Activated naive CD8-positive, alpha-beta T cell treated with anti-CD3 and anti-CD28 coated beads, Interleukin-2, amount 10 ng/mL, durations not matched to agents 7 days and 5 days (primary cell): ENCODE measurements at regions not wholly inside any gene's neighbourhood (a gene's known extent, or its start where the extent isn't known, plus 50 kb on each side); places are given as distances from the start of the nearest gene placed in this dataset.

ENCODE experiments used
- ATAC-seq: fragments of 150-1000 bp; cut with Tn5 transposase; one replicate; pipeline ENCODE4 v1.10.0; 2021; ENCODE audit warnings: low read depth, moderate library complexity
- POLR2A ChIA-PET: fragments of 350-600 bp; sonication (Branson Sonifier 250); formaldehyde crosslinking; loops from one replicate; lab custom pipeline; 2021; ENCODE audit warnings: antibody characterized with exemption; lab: Charles Lee
- DNase-seq: peaks from one replicate; pipeline ENCODE4 v3.0.0; 2021
- H3K27ac Mint-ChIP-seq: one replicate; pipeline ENCODE4 v1.8.0; 2022; ENCODE audit warnings: mild to moderate bottlenecking, mixed read lengths
- H3K27me3 Mint-ChIP-seq: one replicate; pipeline ENCODE4 v1.8.0; 2022; ENCODE audit warnings: mild to moderate bottlenecking, moderate library complexity, mixed read lengths
- H3K36me3 Mint-ChIP-seq: one replicate; pipeline ENCODE4 v1.8.0; 2021; ENCODE audit warnings: mild to moderate bottlenecking, mixed read lengths
- H3K4me1 Mint-ChIP-seq: one replicate; pipeline ENCODE4 v1.8.0; 2021; ENCODE audit warnings: mixed read lengths
- H3K4me3 Mint-ChIP-seq: one replicate; pipeline ENCODE4 v1.8.0; 2022; ENCODE audit warnings: mild to moderate bottlenecking, moderate library complexity, mixed read lengths
- H3K9me3 Mint-ChIP-seq: one replicate; pipeline ENCODE4 v1.8.0; 2021; ENCODE audit warnings: mixed read lengths

DNA sequence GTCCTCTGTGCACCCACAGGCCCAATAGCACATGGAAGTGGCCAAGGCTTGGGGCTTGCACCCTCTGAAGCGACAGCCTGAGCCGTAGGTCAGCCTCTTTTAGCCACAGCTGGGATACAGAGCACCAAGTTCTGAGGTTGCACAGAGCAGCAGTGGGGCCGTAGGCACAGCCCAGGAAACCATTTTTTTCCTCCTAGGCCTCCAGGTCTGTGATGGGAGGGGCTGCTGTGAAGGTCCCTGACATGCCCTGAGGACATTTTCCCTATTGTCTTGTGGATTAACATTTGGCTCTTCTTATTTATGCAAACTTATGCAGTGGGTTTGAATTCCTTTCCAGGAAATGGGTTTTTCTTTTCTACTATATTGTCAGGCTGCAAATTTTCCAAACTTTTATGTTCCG is 878.7 kb upstream of the MAN1A1 start:
- DNase-seq, result no peak
- no peak overlapping the region for H3K4me3 Mint-ChIP-seq
- no peak overlapping the region for H3K27ac Mint-ChIP-seq
- POLR2A ChIA-PET, result no interaction called here
- no peak for ATAC-seq
- no peaks in the 10 kb centered on the region for H3K27me3 Mint-ChIP-seq
- H3K9me3 Mint-ChIP-seq, result no peaks in the 10 kb centered on the region
- H3K4me1 Mint-ChIP-seq, result no peaks in the 10 kb centered on the region
- H3K36me3 Mint-ChIP-seq, result no peaks in the 10 kb centered on the region

DNA sequence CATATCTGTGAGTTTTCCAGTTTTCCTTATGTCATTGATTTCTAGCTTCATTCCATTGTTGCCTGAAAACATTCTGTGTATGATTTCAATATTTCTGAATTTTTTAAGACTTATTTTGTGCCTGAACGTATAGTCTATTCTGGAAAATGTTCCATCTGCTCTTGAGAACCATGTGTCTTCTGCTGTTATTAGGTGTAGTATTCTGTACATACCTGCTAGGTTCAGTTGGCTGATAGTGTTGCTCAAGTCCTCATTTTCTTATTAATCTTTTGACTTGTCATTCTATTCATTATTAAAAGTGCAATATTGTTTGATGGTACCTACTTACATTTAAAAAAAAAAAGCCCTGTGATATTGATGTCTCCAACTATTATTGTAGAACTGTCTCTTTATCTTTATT is 869.8 kb upstream of the MAN1A1 start:
- Mint-ChIP-seq H3K27ac (no peak overlapping the region), H3K4me1 (no peaks in the 10 kb centered on the region), H3K4me3 (no peak overlapping the region), H3K36me3 (no peaks in the 10 kb centered on the region), H3K9me3 (no peaks in the 10 kb centered on the region), H3K27me3 (no peaks in the 10 kb centered on the region)
- POLR2A ChIA-PET, result no interaction called here
- ATAC-seq (no peak), DNase-seq (no peak)

DNA sequence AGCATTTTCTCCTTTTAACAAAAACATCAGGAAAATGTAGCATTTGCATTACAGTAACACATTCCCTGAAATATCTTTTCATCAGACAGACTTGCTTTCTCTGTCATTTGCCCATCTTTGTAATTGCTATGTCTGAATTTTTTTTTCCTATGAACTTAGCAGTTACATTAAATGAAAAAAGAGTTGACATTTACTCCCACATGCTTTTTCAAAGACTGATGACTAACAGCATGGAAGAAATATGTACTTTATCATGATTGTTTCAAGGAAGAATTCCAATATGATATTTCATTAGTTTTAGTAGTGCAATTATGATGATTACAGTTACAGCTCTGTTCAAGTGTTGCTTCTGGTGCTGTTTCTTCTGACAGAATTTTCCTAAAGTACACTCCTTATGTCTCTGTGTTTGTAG is 864.5 kb upstream of the MAN1A1 start:
- Mint-ChIP-seq H3K4me3 (no peak overlapping the region), H3K36me3 (no peaks in the 10 kb centered on the region), H3K9me3 (no peaks in the 10 kb centered on the region), H3K27ac (no peak overlapping the region), H3K4me1 (no peaks in the 10 kb centered on the region), H3K27me3 (no peaks in the 10 kb centered on the region)
- no peak for DNase-seq
- POLR2A ChIA-PET, result no interaction called here
- no peak for ATAC-seq

DNA sequence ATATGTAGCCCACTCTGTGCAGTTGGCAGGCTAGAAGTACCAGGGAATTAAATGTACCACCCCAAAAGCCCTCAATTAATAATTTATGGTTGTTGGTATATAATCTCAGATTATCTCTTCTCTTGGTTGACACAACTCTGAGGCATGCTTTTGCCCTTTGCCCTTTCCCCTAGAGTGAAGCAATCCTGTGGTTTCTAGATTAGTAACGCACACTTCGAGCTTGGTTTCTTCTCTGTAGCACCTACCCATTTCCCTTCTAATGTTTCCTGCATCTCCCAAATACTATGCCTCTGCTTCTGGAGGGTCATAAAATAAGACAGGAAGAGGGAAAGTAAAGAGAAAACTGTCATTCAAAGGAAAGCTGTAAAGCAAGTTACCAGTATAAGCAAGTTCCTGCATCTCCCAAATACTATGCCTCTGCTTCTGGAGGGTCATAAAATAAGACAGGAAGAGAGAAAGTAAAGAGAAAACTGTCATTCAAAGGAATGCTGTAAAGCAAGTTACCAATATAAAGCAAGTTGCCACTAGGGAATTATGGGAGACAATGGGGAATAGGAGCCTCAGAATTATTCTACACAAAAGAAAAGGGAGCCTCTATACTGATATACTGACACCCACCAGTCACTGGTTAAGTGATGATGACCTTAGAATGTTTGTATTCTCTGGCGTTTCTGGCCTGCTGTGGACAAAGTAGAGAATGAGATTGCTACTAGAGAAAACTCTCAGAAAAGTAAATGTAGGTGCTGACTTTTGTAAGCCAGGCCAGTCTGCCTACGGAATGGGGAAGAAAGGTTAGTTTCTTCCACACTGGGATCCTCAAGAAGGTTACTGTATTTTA is 862.6 kb upstream of the MAN1A1 start:
- no peak for DNase-seq
- POLR2A ChIA-PET, result no interaction called here
- no peaks in the 10 kb centered on the region for H3K9me3 Mint-ChIP-seq
- no peaks in the 10 kb centered on the region for H3K4me1 Mint-ChIP-seq
- H3K4me3 Mint-ChIP-seq, result no peak overlapping the region
- H3K27me3 Mint-ChIP-seq, result no peaks in the 10 kb centered on the region
- no peaks in the 10 kb centered on the region for H3K36me3 Mint-ChIP-seq
- no peak overlapping the region for H3K27ac Mint-ChIP-seq
- no peak for ATAC-seq

DNA sequence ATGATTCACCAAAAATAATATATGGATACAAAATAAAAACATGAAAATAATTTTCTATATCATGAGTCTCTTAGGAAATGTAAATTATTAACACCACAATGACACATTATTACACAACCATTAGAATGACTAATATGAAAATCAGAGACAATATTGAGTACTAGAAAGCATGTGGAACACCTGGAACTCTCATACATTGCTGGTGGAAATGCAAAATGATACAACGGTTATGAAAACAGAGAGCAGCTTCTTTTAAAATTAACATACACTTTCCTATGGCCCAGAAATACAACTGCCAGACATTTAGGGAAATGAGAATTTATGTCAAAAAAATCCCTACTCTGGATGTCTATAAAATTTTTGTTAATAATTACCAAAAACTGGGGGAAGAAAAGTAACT is 853.3 kb upstream of the MAN1A1 start:
- no peak overlapping the region for H3K27ac Mint-ChIP-seq
- H3K27me3 Mint-ChIP-seq, result no peaks in the 10 kb centered on the region

DNA sequence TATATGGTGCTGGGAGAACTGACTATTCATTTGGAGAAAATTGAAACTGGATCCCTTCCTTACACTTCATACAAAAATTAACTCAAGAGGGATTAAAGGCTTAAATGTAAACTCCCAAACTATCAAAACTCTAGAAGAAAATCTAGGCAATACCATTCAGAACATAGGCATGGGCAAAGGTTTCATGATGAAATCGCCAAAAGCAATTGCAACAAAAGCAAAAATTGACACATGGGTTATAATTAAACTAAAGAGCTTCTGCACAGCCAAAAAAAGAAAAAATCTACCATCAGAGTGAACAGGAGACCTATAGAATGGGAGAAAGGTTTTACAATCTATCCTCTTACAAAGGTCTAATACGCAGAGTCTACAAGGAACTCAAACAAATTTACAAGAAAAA is 851.3 kb upstream of the MAN1A1 start:
- POLR2A ChIA-PET, result no interaction called here
- Mint-ChIP-seq H3K36me3 (no peaks in the 10 kb centered on the region), H3K27me3 (no peaks in the 10 kb centered on the region), H3K4me3 (no peak overlapping the region), H3K9me3 (no peaks in the 10 kb centered on the region), H3K27ac (no peak overlapping the region), H3K4me1 (no peaks in the 10 kb centered on the region)
- DNase-seq (no peak), ATAC-seq (no peak)

More for the DNA sequence above, 853.3 kb upstream of the MAN1A1 start:
- H3K9me3 Mint-ChIP-seq, result no peaks in the 10 kb centered on the region
- no peaks in the 10 kb centered on the region for H3K36me3 Mint-ChIP-seq
- H3K4me3 Mint-ChIP-seq, result no peak overlapping the region
- POLR2A ChIA-PET, result no interaction called here
- no peak for ATAC-seq
- DNase-seq, result no peak
- H3K4me1 Mint-ChIP-seq, result no peaks in the 10 kb centered on the region

DNA sequence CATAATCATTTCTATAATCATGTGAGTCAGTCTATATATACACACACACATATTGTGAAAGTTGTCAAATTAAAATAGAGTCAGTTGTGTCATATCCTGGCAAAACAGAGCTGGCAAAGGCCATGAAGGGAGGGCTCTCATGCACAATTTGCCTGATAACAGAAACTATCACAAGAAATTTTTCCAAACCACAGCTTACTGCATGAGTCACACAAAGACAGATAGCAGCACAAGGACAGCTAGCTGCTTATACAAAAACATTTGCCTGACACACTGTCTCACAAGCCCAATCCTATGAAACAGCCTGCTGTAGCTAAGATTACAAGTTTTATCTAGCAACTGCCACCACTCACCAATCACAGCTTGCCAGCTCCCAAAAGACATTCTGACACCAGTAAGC is 848.5 kb upstream of the MAN1A1 start:
- ATAC-seq, result no peak
- H3K4me3 Mint-ChIP-seq, result no peak overlapping the region
- no peak for DNase-seq
- no peaks in the 10 kb centered on the region for H3K4me1 Mint-ChIP-seq
- H3K27ac Mint-ChIP-seq, result no peak overlapping the region
- no peaks in the 10 kb centered on the region for H3K36me3 Mint-ChIP-seq
- POLR2A ChIA-PET, result no interaction called here
- H3K27me3 Mint-ChIP-seq, result no peaks in the 10 kb centered on the region
- no peaks in the 10 kb centered on the region for H3K9me3 Mint-ChIP-seq

DNA sequence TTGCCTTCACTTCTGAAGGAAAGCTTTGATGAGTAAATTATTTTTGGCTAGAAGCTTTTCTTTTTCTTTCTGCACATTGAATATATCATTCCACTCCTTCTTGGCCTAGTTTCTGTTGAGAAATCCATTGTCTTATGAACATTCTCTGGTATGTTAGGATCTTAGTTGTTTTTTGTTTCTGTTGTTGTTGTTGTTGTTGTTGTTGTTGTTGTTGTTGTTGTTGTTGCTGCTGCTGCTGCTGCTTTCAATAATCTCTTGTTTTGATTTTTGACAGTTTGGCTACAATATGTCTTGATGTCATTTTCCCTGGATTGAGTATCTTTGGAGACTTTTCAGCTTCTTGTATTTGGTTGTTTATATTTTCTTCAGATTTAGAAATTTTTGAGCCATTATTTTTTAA is 836.5 kb upstream of the MAN1A1 start:
- no peaks in the 10 kb centered on the region for H3K36me3 Mint-ChIP-seq
- H3K27ac Mint-ChIP-seq, result no peak overlapping the region
- no peak for DNase-seq
- H3K27me3 Mint-ChIP-seq, result no peaks in the 10 kb centered on the region
- H3K9me3 Mint-ChIP-seq, result no peaks in the 10 kb centered on the region
- no peak for ATAC-seq
- POLR2A ChIA-PET, result no interaction called here
- H3K4me3 Mint-ChIP-seq, result no peak overlapping the region
- no peaks in the 10 kb centered on the region for H3K4me1 Mint-ChIP-seq

DNA sequence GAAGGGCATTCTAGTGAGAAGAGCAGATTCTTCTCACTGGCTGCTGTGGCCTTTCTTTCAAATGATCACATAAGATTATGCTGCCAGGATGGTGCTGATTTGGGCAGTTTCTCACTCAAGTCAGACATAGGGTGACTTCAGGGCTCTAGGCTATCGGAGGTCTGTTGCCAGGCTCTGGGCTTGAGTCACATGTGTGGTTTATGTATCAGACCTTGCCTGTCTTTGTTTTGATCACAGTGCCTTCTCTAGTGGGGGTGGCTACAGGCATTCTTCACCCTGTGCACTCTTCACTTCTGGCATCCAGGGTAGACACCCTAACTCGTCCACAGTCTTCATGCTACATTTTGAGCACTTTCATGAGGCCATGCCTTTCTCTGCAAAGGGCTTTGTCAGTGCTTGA is 823.7 kb upstream of the MAN1A1 start:
- Mint-ChIP-seq H3K4me1 (no peaks in the 10 kb centered on the region), H3K36me3 (no peaks in the 10 kb centered on the region), H3K4me3 (no peak overlapping the region), H3K9me3 (no peaks in the 10 kb centered on the region), H3K27me3 (no peaks in the 10 kb centered on the region), H3K27ac (no peak overlapping the region)
- ATAC-seq (no peak), DNase-seq (no peak)
- POLR2A ChIA-PET, result no interaction called here

DNA sequence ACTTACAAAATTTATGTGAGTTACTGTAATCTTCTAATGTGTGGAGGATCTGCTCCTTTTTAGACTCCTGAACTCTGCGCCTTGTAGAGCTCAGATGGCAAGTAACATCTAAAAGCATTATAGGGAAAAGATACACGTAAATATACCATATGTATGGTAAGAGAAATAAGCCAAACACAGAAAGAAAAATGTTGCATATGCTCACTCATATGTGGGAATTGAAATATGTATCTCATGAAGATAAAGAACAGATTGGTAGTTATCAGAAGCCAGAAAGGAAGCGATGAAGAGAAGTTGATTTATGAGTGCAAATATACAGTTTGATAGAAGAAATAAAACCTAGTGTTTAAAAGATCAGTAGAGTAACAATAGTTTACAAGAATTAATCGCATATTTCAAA is 815.0 kb upstream of the MAN1A1 start:
- ATAC-seq (no peak), DNase-seq (no peak)
- no peak overlapping the region for H3K4me3 Mint-ChIP-seq
- POLR2A ChIA-PET, result no interaction called here
- H3K9me3 Mint-ChIP-seq, result no peaks in the 10 kb centered on the region
- no peaks in the 10 kb centered on the region for H3K4me1 Mint-ChIP-seq
- no peak overlapping the region for H3K27ac Mint-ChIP-seq
- H3K27me3 Mint-ChIP-seq, result no peaks in the 10 kb centered on the region
- no peaks in the 10 kb centered on the region for H3K36me3 Mint-ChIP-seq

DNA sequence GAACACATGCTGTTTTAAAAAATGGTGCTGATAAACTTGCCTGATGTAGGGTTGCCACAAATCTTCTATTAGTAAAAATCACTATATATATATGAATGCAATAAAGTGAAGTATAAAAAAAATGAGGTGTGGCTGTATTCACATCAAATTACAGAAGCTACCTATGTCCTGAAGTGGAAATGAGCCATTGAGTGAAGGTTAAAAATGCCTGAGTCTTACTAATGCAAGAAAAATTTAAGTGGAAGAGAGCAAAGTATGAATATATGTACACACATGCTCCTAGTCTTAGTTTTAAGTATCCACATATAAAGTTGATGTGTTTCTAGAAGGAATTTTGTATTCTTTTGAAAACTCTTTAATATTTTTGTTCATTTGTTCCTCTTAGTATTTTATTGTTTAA is 808.3 kb upstream of the MAN1A1 start:
- Mint-ChIP-seq H3K4me3 (no peak overlapping the region), H3K9me3 (peaks cover 1% of the 10 kb centered on the region), H3K4me1 (no peaks in the 10 kb centered on the region), H3K27me3 (peaks cover 2% of the 10 kb centered on the region), H3K36me3 (no peaks in the 10 kb centered on the region), H3K27ac (no peak overlapping the region)
- ATAC-seq, result no peak
- DNase-seq, result no peak
- POLR2A ChIA-PET, result no interaction called here

DNA sequence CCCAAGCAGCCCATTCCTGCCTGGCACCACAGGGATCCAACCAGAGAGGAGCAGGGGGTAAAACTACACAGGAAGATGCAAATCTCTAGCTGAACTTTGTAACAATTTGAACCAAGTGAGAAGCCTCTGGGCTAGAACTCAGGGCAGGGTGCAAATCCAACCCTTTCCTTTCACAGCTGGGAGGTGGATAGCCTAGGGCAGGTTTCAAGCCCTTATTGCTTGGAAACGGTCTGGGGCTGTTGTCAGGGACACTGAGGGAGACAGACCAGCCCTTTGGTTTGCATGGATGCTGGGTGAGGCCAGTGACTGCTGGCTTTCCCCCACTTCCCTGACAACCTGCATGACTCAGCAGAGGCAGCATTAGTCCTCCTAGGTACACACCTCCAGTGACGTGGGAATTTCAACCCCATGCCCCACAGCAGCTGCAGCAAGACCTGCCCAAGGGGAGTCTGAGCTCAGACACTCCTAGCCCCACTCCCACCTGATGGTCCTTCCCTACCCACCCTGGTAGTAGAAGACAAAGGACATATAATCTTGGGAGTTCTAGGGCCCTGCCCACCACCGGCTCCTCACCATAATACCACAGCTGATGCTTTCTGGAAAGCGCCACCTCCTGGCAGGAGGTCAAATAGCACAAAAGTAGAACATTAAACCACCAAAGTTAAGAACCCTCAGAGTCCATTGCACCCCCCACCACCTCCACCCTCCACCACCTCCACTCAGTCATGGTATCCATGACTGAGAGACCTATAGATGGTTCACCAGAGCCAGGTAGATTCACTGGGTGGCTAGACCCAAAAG is 797.7 kb upstream of the MAN1A1 start:
- Mint-ChIP-seq H3K4me1 (peaks cover 6% of the 10 kb centered on the region), H3K9me3 (peaks cover 7% of the 10 kb centered on the region), H3K36me3 (no peaks in the 10 kb centered on the region), H3K27me3 (no peaks in the 10 kb centered on the region), H3K4me3 (no peak overlapping the region), H3K27ac (no peak overlapping the region)
- DNase-seq, result no peak
- ATAC-seq, result no peak
- POLR2A ChIA-PET, result no interaction called here

DNA sequence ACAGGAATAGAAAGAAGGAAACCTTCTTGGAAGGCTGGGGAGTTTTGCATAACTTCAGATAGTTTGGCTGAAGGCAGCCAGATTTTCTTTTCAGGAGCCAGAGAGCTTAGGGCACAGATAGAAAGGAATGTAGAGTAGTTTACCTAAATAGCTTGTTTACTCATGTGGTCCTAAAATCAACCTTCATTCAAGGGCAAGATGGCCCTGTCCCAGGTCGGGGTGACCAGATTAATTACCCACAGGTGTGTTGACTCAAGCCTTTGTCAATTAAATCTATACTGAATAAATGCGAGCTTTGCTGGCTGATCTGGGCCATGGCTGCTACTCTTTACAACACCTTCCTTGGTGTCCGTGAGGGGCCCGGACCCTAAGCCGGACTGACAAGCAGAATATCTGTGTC is 792.0 kb upstream of the MAN1A1 start:
- Mint-ChIP-seq H3K4me1 (no peaks in the 10 kb centered on the region), H3K27me3 (no peaks in the 10 kb centered on the region)

DNA sequence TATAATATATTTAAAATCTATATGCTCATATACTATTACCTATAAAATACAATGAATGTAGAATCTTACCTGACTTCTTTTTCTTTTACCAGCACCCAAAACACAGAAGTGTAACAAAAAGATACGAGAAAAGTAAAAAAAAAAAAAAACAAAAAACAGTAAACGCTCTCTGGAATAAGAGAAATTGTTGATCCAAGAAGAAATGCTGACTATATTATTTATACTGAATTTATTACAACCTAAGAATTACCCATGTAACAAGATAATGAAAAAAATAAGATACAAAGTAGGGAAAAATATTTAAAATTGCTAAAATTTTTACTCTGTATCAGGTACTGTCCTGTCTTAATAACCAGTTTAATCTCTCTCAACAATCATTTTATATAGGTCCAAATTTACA is 787.9 kb upstream of the MAN1A1 start:
- no peak overlapping the region for H3K27ac Mint-ChIP-seq
- no peaks in the 10 kb centered on the region for H3K4me1 Mint-ChIP-seq
- H3K36me3 Mint-ChIP-seq, result no peaks in the 10 kb centered on the region
- POLR2A ChIA-PET, result no interaction called here
- H3K27me3 Mint-ChIP-seq, result no peaks in the 10 kb centered on the region
- H3K9me3 Mint-ChIP-seq, result no peaks in the 10 kb centered on the region
- DNase-seq (no peak), ATAC-seq (no peak)
- no peak overlapping the region for H3K4me3 Mint-ChIP-seq

More for the DNA sequence above, 792.0 kb upstream of the MAN1A1 start:
- Mint-ChIP-seq H3K36me3 (no peaks in the 10 kb centered on the region), H3K9me3 (no peaks in the 10 kb centered on the region), H3K4me3 (no peak overlapping the region), H3K27ac (no peak overlapping the region)
- DNase-seq (no peak), ATAC-seq (no peak)
- POLR2A ChIA-PET, result no interaction called here
